K562 (cell line): ENCODE measurements at regions not wholly inside any gene's neighbourhood (a gene's known extent, or its start where the extent isn't known, plus 50 kb on each side); places are given as distances from the start of the nearest gene placed in this dataset.
A peak's percentile ranks its signal among the peaks of the same experiment; 100 is the strongest.

ENCODE experiments used
- ARID1B ChIP-seq: fragments of 450-650 bp; IDR thresholded peaks from 2 replicates; pipeline ENCODE4 v1.6.1; 2016; ENCODE audit warnings: antibody characterized with exemption, mild to moderate bottlenecking, inconsistent platforms
- BCLAF1 ChIP-seq, 2 experiments: fragments of 450-650 bp in 1 of 2; IDR thresholded peaks; 2 replicates each; pipeline ENCODE4 v1.6.1; 2011 to 2017; ENCODE audit warnings: low read depth in 2 of 2, antibody characterized with exemption in 1 of 2, borderline replicate concordance in 1 of 2, low read length in 1 of 2, mild to moderate bottlenecking in 1 of 2, mixed read lengths in 1 of 2; ENCODE audit not compliant: control insufficient read depth in 1 of 2
- CREB3 ChIP-seq: fragments of 450-650 bp; conservative IDR thresholded peaks from 2 replicates; pipeline ENCODE4 v1.6.1; 2016; ENCODE audit warnings: missing genetic modification characterization, low read depth, mild to moderate bottlenecking, missing compliant biosample characterization, moderate library complexity
- ELK3 ChIP-seq: fragments of 450-650 bp; formaldehyde crosslinking; IDR thresholded peaks from 2 replicates; pipeline ENCODE4 v1.4.0; 2020; ENCODE audit warnings: mild to moderate bottlenecking
- GATAD2A ChIP-seq: fragments of 450-650 bp; IDR thresholded peaks from 2 replicates; pipeline ENCODE4 v1.6.1; 2017
- HDAC1 ChIP-seq, 2 experiments: fragments of 450-650 bp; IDR thresholded peaks; 2 replicates each; pipeline ENCODE4 v1.6.1; 2016 to 2017; ENCODE audit warnings: inconsistent platforms in 1 of 2, mild to moderate bottlenecking in 1 of 2, moderate library complexity in 1 of 2
- HDAC3 ChIP-seq: fragments of 450-650 bp; IDR thresholded peaks from 2 replicates; pipeline ENCODE4 v1.6.1; 2018; ENCODE audit warnings: borderline replicate concordance, mild to moderate bottlenecking, moderate library complexity; ENCODE audit not compliant: partially characterized antibody
- HES1 ChIP-seq: fragments of 450-650 bp; IDR thresholded peaks from 2 replicates; pipeline ENCODE4 v1.6.1; 2016; ENCODE audit warnings: low read depth, mild to moderate bottlenecking, moderate library complexity
- HLTF ChIP-seq: fragments of 450-650 bp; IDR thresholded peaks from 2 replicates; pipeline ENCODE4 v1.6.1; 2016
- IFI16 ChIP-seq: fragments of 250-450 bp; sonication (Bioruptor Pico); IDR thresholded peaks from 2 replicates; pipeline ENCODE4 v2.1.2; 2022; ENCODE audit warnings: mild to moderate bottlenecking, inconsistent platforms
- KAT8 ChIP-seq: fragments of 450-650 bp; IDR thresholded peaks from 2 replicates; pipeline ENCODE4 v1.6.1; 2016; ENCODE audit warnings: low read depth, mild to moderate bottlenecking
- MEF2D ChIP-seq: conservative IDR thresholded peaks from 2 replicates; pipeline ENCODE4 v1.6.1; 2016; ENCODE audit warnings: low read depth, missing genetic modification characterization, missing compliant biosample characterization
- NONO ChIP-seq, 2 experiments: fragments of 200-400 bp in 1 of 2; fragments of 450-650 bp in 1 of 2; formaldehyde crosslinking in 1 of 2; IDR thresholded peaks; 2 replicates each; pipeline ENCODE4 v1.6.1; 2017; ENCODE audit warnings: low read depth in 2 of 2, mild to moderate bottlenecking in 2 of 2, moderate library complexity in 2 of 2, low read length in 1 of 2
- PREB ChIP-seq: sonication (generic); formaldehyde crosslinking; IDR thresholded peaks from 2 replicates; pipeline ENCODE4 v1.8.1; 2023; ENCODE audit warnings: mild to moderate bottlenecking, missing genetic modification reagents
- RBFOX2 ChIP-seq: fragments of 200-400 bp; formaldehyde crosslinking; IDR thresholded peaks from 2 replicates; pipeline ENCODE4 v1.6.1; 2017; ENCODE audit warnings: low read depth, mild to moderate bottlenecking, low read length, moderate library complexity
- SMARCA5 ChIP-seq: fragments of 450-650 bp; IDR thresholded peaks from 2 replicates; pipeline ENCODE4 v1.6.1; 2016
- STAT6 ChIP-seq: sonication (generic); formaldehyde crosslinking; IDR thresholded peaks from 2 replicates; pipeline ENCODE4 v1.8.1; 2023; ENCODE audit warnings: mild to moderate bottlenecking, missing genetic modification reagents
- TRIM24 ChIP-seq, 2 experiments: fragments of 450-650 bp; IDR thresholded peaks; 2 replicates each; pipeline ENCODE4 v1.6.1; 2016
- ZC3H4 ChIP-seq: sonication (generic); formaldehyde crosslinking; IDR thresholded peaks from 2 replicates; pipeline ENCODE4 v1.9.0; 2021; ENCODE audit warnings: missing genetic modification reagents, borderline replicate concordance
- ZNF133 ChIP-seq: fragments of 250-450 bp; sonication (Bioruptor Pico); IDR thresholded peaks from 2 replicates; pipeline ENCODE4 v1.4.0; 2020; ENCODE audit warnings: mild to moderate bottlenecking
- ZNF444 ChIP-seq: fragments of 250-450 bp; sonication (Bioruptor Pico); IDR thresholded peaks from 2 replicates; pipeline ENCODE4 v1.4.0; 2020; ENCODE audit warnings: mild to moderate bottlenecking, moderate library complexity

- no peak for TF ChIP-seq IFI16 (CRISPR knock-in tag)
- TF ChIP-seq HDAC1 (IDR thresholded peaks at IDR 0.05), result peak in 1 of 2 experiments; percentile 51; a peak in 2 of 4 replicates
- 0 out of 2 replicates have a peak, but pooled peaks have one; percentile 8 for TF ChIP-seq HES1
- no peak for TF ChIP-seq MEF2D (tag)
- no peak for TF ChIP-seq ZNF133 (CRISPR knock-in tag)
- TF ChIP-seq ZC3H4 (CRISPR knock-in tag), result no peak; the same call in 1 of the 2 replicates
- no peak for TF ChIP-seq HDAC3
- TF ChIP-seq BCLAF1 (IDR thresholded peaks at IDR 0.05; ENCODE audit: borderline replicate concordance in 1 of 2, control insufficient read depth in 1 of 2, low read depth in 2 of 2, low read length in 1 of 2), result no peak
- TF ChIP-seq NONO (IDR thresholded peaks at IDR 0.05; ENCODE audit: low read depth in 2 of 2, low read length in 1 of 2), result no peak
- no peak for TF ChIP-seq ZNF444 (CRISPR knock-in tag)
- TF ChIP-seq STAT6, result no peak
- TF ChIP-seq RBFOX2, result peak; percentile 73
- TF ChIP-seq SMARCA5, result no peak
- peak; percentile 69 for TF ChIP-seq ARID1B
- TF ChIP-seq CREB3 (tag), result no peak
- no peak for TF ChIP-seq HLTF
- TF ChIP-seq GATAD2A, result no peak
- 0 out of 2 replicates have a peak, but pooled peaks have one; percentile 8 for TF ChIP-seq PREB (CRISPR knock-in tag)
- TF ChIP-seq TRIM24 (IDR thresholded peaks at IDR 0.05), result no peak
- no peak for TF ChIP-seq KAT8
- TF ChIP-seq ELK3, result no peak
These were observed 89.5 kb upstream of the PIK3CG start (continued) for GRCh38 chr7:106775552-106775936.
